Bronchial epithelial cell (primary cell): ENCODE measurements at regions not wholly inside any gene's neighbourhood (a gene's known extent, or its start where the extent isn't known, plus 50 kb on each side); places are given as distances from the start of the nearest gene placed in this dataset.

Source experiments
- DNase-seq: peaks from one replicate; pipeline ENCODE4 v3.0.0-alpha.2; 2010; ENCODE audit warnings: low read depth
- FAIRE-seq: peaks from 2 replicates; lab custom pipeline; 2011; peaks lifted over from hg19 to GRCh38; lab: Jason Lieb, UNC
- H3K27me3 ChIP-seq: 2 replicates; pipeline ENCODE4 v1.5.1; 2011; ENCODE audit warnings: low read length; ENCODE audit not compliant: control insufficient read depth, insufficient read depth
- H3K36me3 ChIP-seq: 2 replicates; pipeline ENCODE4 v1.5.1; 2011; ENCODE audit warnings: low read length; ENCODE audit not compliant: control insufficient read depth, insufficient read depth
- H3K4me3 ChIP-seq: 2 replicates; pipeline ENCODE4 v1.5.1; 2011; ENCODE audit warnings: mild to moderate bottlenecking, low read depth, low read length, control low read depth
- TF ChIP-seq, protein P1 (sequence below): IDR thresholded peaks from 2 replicates; pipeline ENCODE4 v1.5.1; 2011; ENCODE audit warnings: mild to moderate bottlenecking, moderate library complexity, low read length, control low read depth, inconsistent platforms; ENCODE audit not compliant: insufficient read depth, severe bottlenecking

DNA sequence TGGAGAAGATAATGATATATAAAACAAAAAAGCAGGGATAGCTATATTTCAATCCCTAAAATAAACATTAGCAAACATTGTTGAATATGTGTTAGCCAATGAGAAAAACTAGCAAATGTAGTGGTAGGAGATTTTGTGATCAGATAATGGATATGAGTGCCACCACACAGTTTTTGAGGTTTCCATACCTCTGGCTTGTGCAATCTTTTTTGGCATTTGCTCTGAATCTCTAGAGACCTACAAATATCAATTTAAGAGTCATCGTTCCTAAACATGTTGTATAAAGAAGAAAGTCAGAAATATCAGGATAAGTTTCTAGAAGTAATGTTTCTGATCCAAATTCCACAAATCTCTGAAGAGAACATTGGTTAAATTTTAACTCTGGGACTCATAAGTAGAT, 308.7 kb downstream of the PDGFC start:
- DNase-seq (no peak), FAIRE-seq (no peak)
- no peaks in the 10 kb centered on the region for H3K27me3 ChIP-seq
- H3K36me3 ChIP-seq = no peaks in the 10 kb centered on the region
- no peak overlapping the region for H3K4me3 ChIP-seq
- TF ChIP-seq, protein P1, sequence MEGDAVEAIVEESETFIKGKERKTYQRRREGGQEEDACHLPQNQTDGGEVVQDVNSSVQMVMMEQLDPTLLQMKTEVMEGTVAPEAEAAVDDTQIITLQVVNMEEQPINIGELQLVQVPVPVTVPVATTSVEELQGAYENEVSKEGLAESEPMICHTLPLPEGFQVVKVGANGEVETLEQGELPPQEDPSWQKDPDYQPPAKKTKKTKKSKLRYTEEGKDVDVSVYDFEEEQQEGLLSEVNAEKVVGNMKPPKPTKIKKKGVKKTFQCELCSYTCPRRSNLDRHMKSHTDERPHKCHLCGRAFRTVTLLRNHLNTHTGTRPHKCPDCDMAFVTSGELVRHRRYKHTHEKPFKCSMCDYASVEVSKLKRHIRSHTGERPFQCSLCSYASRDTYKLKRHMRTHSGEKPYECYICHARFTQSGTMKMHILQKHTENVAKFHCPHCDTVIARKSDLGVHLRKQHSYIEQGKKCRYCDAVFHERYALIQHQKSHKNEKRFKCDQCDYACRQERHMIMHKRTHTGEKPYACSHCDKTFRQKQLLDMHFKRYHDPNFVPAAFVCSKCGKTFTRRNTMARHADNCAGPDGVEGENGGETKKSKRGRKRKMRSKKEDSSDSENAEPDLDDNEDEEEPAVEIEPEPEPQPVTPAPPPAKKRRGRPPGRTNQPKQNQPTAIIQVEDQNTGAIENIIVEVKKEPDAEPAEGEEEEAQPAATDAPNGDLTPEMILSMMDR = no peak

DNA sequence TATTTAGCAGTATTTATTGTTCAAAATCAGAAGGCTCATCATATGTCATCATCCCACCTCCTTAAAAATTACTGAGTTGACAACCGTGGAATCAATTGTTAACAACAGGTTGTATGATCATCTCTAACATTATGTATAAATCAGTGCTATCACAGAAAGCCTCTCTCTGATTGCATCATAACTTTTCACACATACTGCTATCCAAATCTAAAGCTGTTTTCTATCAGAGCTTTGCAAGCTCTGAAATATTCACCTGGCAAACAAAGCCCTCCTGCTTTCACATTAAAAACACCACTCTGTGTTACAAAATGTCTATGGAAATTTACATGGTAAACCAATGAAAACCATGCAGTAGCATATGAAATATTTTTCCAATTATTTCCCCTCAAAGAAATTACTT, 310.0 kb downstream of the PDGFC start:
- no peak for FAIRE-seq
- no peak for DNase-seq
- TF ChIP-seq, protein P1 = no peak
- Histone ChIP-seq H3K4me3 (no peak overlapping the region), H3K27me3 (no peaks in the 10 kb centered on the region), H3K36me3 (no peaks in the 10 kb centered on the region)

DNA sequence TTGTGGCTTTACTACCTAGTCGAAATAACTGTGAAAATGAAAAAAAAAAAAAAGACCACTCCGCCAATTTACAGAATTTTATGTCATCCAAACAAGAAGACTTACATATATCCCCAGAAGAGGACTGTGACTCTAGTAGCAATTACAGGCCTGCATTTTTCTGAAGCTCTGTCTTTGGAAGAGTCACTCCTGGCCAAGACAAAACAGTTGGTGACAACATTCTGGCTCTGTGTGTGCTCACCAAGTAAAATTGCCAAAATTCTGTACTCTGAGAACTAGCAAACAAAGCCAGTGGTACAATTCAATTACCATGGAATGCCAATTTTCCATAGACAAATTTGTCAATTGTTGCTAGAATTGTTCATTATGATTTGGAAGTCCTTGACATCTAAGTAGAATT, 311.1 kb downstream of the PDGFC start:
- TF ChIP-seq, protein P1 = no peak
- no peaks in the 10 kb centered on the region for H3K27me3 ChIP-seq
- H3K36me3 ChIP-seq = no peaks in the 10 kb centered on the region
- H3K4me3 ChIP-seq = no peak overlapping the region
- FAIRE-seq (no peak), DNase-seq (no peak)

DNA sequence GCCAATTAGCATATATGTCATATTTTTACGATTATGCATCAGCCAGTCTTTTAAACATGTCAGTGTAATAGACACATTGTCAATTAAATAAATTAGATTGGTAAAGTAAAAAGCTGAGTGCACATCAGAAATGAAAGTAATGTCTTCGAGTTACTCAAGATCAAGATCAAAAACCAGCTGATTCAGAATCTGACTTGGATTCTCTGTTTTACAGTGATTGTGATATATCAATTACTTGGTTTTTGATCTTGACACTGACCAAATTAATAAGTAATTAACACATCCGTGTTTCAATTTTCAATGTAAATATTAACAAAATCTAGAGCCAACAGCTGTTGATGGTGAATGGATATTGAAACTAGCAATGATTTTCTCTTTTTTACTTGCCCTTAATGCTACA, 311.6 kb downstream of the PDGFC start:
- FAIRE-seq (no peak), DNase-seq (no peak)
- TF ChIP-seq, protein P1 = no peak
- no peaks in the 10 kb centered on the region for H3K36me3 ChIP-seq
- no peak overlapping the region for H3K4me3 ChIP-seq
- no peaks in the 10 kb centered on the region for H3K27me3 ChIP-seq

DNA sequence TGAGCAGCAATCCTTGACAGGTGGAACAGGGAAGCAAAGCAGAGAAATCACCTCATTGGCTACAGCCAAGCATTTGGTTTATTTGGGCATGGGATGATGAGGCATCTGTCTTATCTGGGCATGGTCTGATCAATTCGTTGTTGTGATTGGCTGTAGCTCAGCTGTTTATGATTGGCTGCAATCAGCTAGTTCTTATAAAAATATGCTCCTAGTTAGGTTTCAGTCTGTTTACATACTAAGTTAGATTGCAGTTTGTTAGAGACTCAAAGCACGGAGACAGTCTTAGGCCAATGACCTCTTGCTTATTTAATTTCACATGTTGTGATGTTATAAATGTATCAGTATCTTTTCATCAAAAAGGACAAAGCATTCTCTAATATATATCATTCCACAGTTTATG, 312.0 kb downstream of the PDGFC start:
- TF ChIP-seq, protein P1 = no peak
- no peak for DNase-seq
- no peaks in the 10 kb centered on the region for H3K36me3 ChIP-seq
- no peak overlapping the region for H3K4me3 ChIP-seq
- no peaks in the 10 kb centered on the region for H3K27me3 ChIP-seq
- no peak for FAIRE-seq

DNA sequence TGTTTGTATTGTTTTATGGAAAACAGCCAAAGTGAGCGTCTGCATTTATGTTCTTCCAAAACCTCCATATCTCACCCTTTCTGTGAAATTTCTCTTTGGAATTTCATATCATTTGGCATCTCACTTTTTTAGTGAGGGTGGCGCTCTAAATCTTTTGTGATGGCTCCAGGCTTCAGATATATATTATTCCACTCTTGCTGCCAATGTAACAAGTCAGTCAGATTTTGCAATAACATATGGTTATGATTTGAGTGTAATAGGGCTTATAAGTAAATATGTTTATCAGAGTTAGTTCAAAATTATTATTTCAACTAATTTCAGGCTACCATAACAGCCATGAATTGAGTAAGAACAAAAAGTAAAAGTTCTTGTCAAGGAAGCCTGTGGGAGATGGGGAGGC, 314.7 kb downstream of the PDGFC start:
- FAIRE-seq = no peak

More for the DNA sequence above, 314.7 kb downstream of the PDGFC start:
- H3K27me3 ChIP-seq = no peaks in the 10 kb centered on the region
- no peaks in the 10 kb centered on the region for H3K36me3 ChIP-seq
- TF ChIP-seq, protein P1 = no peak
- peak; percentile 13 for DNase-seq
- no peak overlapping the region for H3K4me3 ChIP-seq
